Gastrocnemius medialis (tissue), 4 donors: ENCODE measurements at regions not wholly inside any gene's neighbourhood (a gene's known extent, or its start where the extent isn't known, plus 50 kb on each side); places are given as distances from the start of the nearest gene placed in this dataset.

Experiments used
- POLR2A ChIP-seq, 2 donors: fragments of 450-650 bp; IDR thresholded peaks; one replicate each; pipeline ENCODE4 v1.6.1; 2017; ENCODE audit warnings: antibody characterized with exemption in 2 of 2, mild to moderate bottlenecking in 2 of 2, moderate library complexity in 2 of 2
- TF ChIP-seq, protein P1 (sequence below), 5 experiments: fragments of 450-650 bp in 3 of 5; fragments of 200-600 bp in 2 of 5; sonication (generic) in 2 of 5; IDR thresholded peaks in 4 of 5; conservative IDR thresholded peaks in 1 of 5; 1 replicate in 4 of 5; 2 replicates in 1 of 5; pipeline ENCODE4 v1.5.1; 2016 to 2019; ENCODE audit warnings: antibody characterized with exemption in 5 of 5, mild to moderate bottlenecking in 3 of 5, moderate library complexity in 3 of 5

DNA sequence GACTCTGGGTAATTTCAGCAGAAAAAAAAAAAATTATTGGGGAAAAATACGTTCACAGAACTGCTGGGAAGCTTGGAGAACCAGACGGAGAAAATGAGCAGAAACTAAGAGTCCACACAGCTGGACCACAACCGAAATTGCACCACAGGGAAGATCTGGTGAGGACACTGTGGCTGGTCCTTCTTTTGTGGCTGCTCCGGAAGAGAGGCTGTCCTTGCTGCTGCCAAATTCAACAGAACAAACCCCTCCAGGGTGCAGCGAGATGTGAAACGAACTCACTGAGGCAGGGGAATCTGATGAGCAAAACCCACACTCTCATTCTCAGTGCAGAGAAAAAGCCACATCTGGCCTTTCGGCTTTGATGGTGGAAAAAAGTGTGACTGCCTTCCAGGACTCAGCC lies 200.0 kb downstream of the ACTL7B start:
- TF ChIP-seq, protein P1, sequence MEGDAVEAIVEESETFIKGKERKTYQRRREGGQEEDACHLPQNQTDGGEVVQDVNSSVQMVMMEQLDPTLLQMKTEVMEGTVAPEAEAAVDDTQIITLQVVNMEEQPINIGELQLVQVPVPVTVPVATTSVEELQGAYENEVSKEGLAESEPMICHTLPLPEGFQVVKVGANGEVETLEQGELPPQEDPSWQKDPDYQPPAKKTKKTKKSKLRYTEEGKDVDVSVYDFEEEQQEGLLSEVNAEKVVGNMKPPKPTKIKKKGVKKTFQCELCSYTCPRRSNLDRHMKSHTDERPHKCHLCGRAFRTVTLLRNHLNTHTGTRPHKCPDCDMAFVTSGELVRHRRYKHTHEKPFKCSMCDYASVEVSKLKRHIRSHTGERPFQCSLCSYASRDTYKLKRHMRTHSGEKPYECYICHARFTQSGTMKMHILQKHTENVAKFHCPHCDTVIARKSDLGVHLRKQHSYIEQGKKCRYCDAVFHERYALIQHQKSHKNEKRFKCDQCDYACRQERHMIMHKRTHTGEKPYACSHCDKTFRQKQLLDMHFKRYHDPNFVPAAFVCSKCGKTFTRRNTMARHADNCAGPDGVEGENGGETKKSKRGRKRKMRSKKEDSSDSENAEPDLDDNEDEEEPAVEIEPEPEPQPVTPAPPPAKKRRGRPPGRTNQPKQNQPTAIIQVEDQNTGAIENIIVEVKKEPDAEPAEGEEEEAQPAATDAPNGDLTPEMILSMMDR (IDR thresholded peaks at IDR 0.05 in 4 of 5, conservative IDR thresholded peaks at IDR 0.05 in 1 of 5): no peak
- no peak for TF ChIP-seq POLR2A (IDR thresholded peaks at IDR 0.05)
